SK-N-SH (cell line): ENCODE measurements at regions not wholly inside any gene's neighbourhood (a gene's known extent, or its start where the extent isn't known, plus 50 kb on each side); places are given as distances from the start of the nearest gene placed in this dataset.

ENCODE experiments used
- CTCF ChIA-PET: fragments of 300-600, 350-600 bp; formaldehyde crosslinking; extraction: SDS; loops from one replicate; lab custom pipeline; 2021; lab: Yijun Ruan, JAX
- POLR2A ChIA-PET: fragments of 350-600 bp; sonication (Branson Sonifier 250); formaldehyde crosslinking; extraction: SDS; loops from one replicate; lab custom pipeline; 2020; ENCODE audit warnings: antibody characterized with exemption, inconsistent platforms; lab: Yijun Ruan, JAX
- DNase-seq: peaks from one replicate; pipeline ENCODE4 v3.0.0; 2012
- H2AFZ ChIP-seq: fragments of 200-600 bp; sonication (generic); 2 replicates; pipeline ENCODE4 v1.8.1; 2016; ENCODE audit warnings: antibody characterized with exemption, mild to moderate bottlenecking, low read depth
- H3F3A ChIP-seq: fragments of 200-600 bp; sonication (generic); replicated peaks from 2 replicates; pipeline ENCODE3; 2016; ENCODE audit warnings: antibody characterized with exemption, mild to moderate bottlenecking; ENCODE audit not compliant: insufficient read depth
- H3K27ac ChIP-seq, 2 experiments: fragments of 200-500 bp in 1 of 2; fragments of 200-600 bp in 1 of 2; sonication (Bioruptor generic) in 1 of 2; sonication (generic), shearing (Covaris generic) in 1 of 2; 2 replicates each; pipeline versions ENCODE4 v1.5.1 to v1.6.1; 2014 to 2016; ENCODE audit warnings: low read depth in 2 of 2, inconsistent platforms in 1 of 2, low read length in 1 of 2, mild to moderate bottlenecking in 1 of 2, mixed read lengths in 1 of 2
- H3K27me3 ChIP-seq: fragments of 200-600 bp; sonication (generic), shearing (Covaris generic); 2 replicates; pipeline ENCODE4 v1.6.1; 2016; ENCODE audit warnings: mixed run types; ENCODE audit not compliant: insufficient read depth
- H3K36me3 ChIP-seq, 2 experiments: fragments of 200-500 bp in 1 of 2; fragments of 200-600 bp in 1 of 2; sonication (Bioruptor generic) in 1 of 2; sonication (generic) in 1 of 2; replicated peaks in 1 of 2; 2 replicates each; pipeline versions ENCODE3 to v1.5.1; 2014 to 2016; ENCODE audit warnings: low read length in 1 of 2, mild to moderate bottlenecking in 1 of 2; ENCODE audit not compliant: insufficient read depth in 2 of 2, control insufficient read depth in 1 of 2
- H3K4me1 ChIP-seq, 2 experiments: fragments of 200-500 bp in 1 of 2; fragments of 200-600 bp in 1 of 2; sonication (Bioruptor generic) in 1 of 2; sonication (generic), shearing (Covaris generic) in 1 of 2; 2 replicates each; pipeline versions ENCODE4 v1.5.1 to v1.6.1; 2014 to 2016; ENCODE audit warnings: low read depth in 1 of 2, low read length in 1 of 2, mixed run types in 1 of 2; ENCODE audit not compliant: insufficient read depth in 2 of 2, control insufficient read depth in 1 of 2
- H3K4me2 ChIP-seq: fragments of 200-600 bp; sonication (generic), shearing (Covaris generic); 2 replicates; pipeline ENCODE4 v1.6.1; 2017; ENCODE audit warnings: mixed run types
- H3K4me3 ChIP-seq, 2 experiments: fragments of 200-500 bp in 1 of 2; fragments of 200-600 bp in 1 of 2; sonication (Bioruptor generic) in 1 of 2; sonication (generic), shearing (Covaris generic) in 1 of 2; 2 replicates each; pipeline versions ENCODE4 v1.5.1 to v1.8.1; 2014 to 2016; ENCODE audit warnings: low read depth in 2 of 2, inconsistent platforms in 1 of 2, low read length in 1 of 2, mild to moderate bottlenecking in 1 of 2, mixed read lengths in 1 of 2, moderate library complexity in 1 of 2
- H3K79me2 ChIP-seq: fragments of 200-600 bp; sonication (generic); 2 replicates; pipeline ENCODE4 v1.8.1; 2017; ENCODE audit warnings: mild to moderate bottlenecking; ENCODE audit not compliant: insufficient read depth
- H3K9ac ChIP-seq: fragments of 200-600 bp; sonication (generic); 2 replicates; pipeline ENCODE4 v1.6.1; 2017; ENCODE audit warnings: mixed run types
- H3K9me2 ChIP-seq: fragments of 200-600 bp; sonication (generic); 2 replicates; pipeline ENCODE4 v1.6.1; 2017; ENCODE audit warnings: mixed run types
- H3K9me3 ChIP-seq: fragments of 200-600 bp; sonication (generic); 2 replicates; pipeline ENCODE4 v1.6.1; 2017; ENCODE audit warnings: mixed run types, mild to moderate bottlenecking, moderate library complexity
- H4K20me1 ChIP-seq: fragments of 200-600 bp; sonication (generic); 2 replicates; pipeline ENCODE4 v1.6.1; 2017; ENCODE audit warnings: mild to moderate bottlenecking, mixed run types; ENCODE audit not compliant: insufficient read depth
- CTCF ChIP-seq: fragments of 200-600 bp; sonication (generic); IDR thresholded peaks from 2 replicates; pipeline ENCODE4 v1.6.1; 2017; ENCODE audit warnings: antibody characterized with exemption, mild to moderate bottlenecking, moderate library complexity
- ELF1 ChIP-seq: IDR thresholded peaks from 2 replicates; pipeline ENCODE4 v1.4.0; 2012
- EZH2phosphoT487 ChIP-seq: fragments of 200-600 bp; sonication (generic); IDR thresholded peaks from 2 replicates; pipeline ENCODE4 v1.6.1; 2017; ENCODE audit warnings: low read depth, mixed run types, mild to moderate bottlenecking, antibody characterized with exemption, moderate library complexity, borderline replicate concordance
- FOSL2 ChIP-seq: IDR thresholded peaks from 2 replicates; pipeline ENCODE4 v1.4.0; 2012; ENCODE audit warnings: low read depth, mild to moderate bottlenecking, moderate library complexity, borderline replicate concordance
- FOXJ3 ChIP-seq: sonication (generic); formaldehyde crosslinking; IDR thresholded peaks from 2 replicates; pipeline ENCODE4 v1.5.1; 2020; ENCODE audit warnings: mild to moderate bottlenecking, missing genetic modification reagents
- FOXM1 ChIP-seq: IDR thresholded peaks from 2 replicates; pipeline ENCODE4 v1.4.0; 2012; ENCODE audit warnings: low read depth, mild to moderate bottlenecking
- GATA2 ChIP-seq: sonication (generic); formaldehyde crosslinking; IDR thresholded peaks from 2 replicates; pipeline ENCODE4 v1.5.0; 2020; ENCODE audit warnings: mild to moderate bottlenecking, missing genetic modification reagents
- JUND ChIP-seq: IDR thresholded peaks from 2 replicates; pipeline ENCODE4 v1.4.0; 2012
- MAX ChIP-seq: IDR thresholded peaks from 2 replicates; pipeline ENCODE4 v1.4.0; 2012; ENCODE audit warnings: low read depth
- RCOR1 ChIP-seq: fragments of 150-350 bp; IDR thresholded peaks from 2 replicates; pipeline ENCODE4 v1.6.1; 2017; ENCODE audit warnings: antibody characterized with exemption, low read length
- RFX5 ChIP-seq: IDR thresholded peaks from 2 replicates; pipeline ENCODE4 v1.6.1; 2012; ENCODE audit warnings: mild to moderate bottlenecking, improper control_type of control experiment, low read length
- RXRA ChIP-seq: IDR thresholded peaks from 2 replicates; pipeline ENCODE4 v1.4.0; 2012; ENCODE audit warnings: low read depth, mild to moderate bottlenecking, borderline replicate concordance
- SIN3A ChIP-seq: IDR thresholded peaks from 2 replicates; pipeline ENCODE4 v1.6.1; 2012; ENCODE audit warnings: low read depth, mild to moderate bottlenecking, low read length, moderate library complexity, borderline replicate concordance
- SMC3 ChIP-seq: IDR thresholded peaks from 2 replicates; pipeline ENCODE4 v1.6.1; 2012; ENCODE audit warnings: low read depth, low read length, improper control_type of control experiment
- TCF12 ChIP-seq: IDR thresholded peaks from 2 replicates; pipeline ENCODE4 v1.4.0; 2012
- TEAD4 ChIP-seq: IDR thresholded peaks from 2 replicates; pipeline ENCODE4 v1.4.0; 2012; ENCODE audit warnings: mild to moderate bottlenecking, borderline replicate concordance; ENCODE audit not compliant: insufficient read depth
- WGBS: methylation state at CpG from one replicate; pipeline ENCODE4 v1.1.6; 2017; ENCODE audit warnings: low lambda C conversion rate; 5-methylcytosine and 5-hydroxymethylcytosine counted together
- TF ChIP-seq, protein P1 (sequence below): fragments of 150-350 bp; IDR thresholded peaks from 2 replicates; pipeline ENCODE4 v1.6.1; 2017; ENCODE audit warnings: antibody characterized with exemption, low read length, low read depth, borderline replicate concordance

GRCh38 chr7:81506609-81507008 is 263.2 kb downstream of the HGF start:
- H2AFZ ChIP-seq, result no peak overlapping the region
- no peak for TF ChIP-seq TCF12
- TF ChIP-seq JUND, result no peak
- TF ChIP-seq SIN3A, result no peak
- TF ChIP-seq RXRA, result no peak
- TF ChIP-seq GATA2 (CRISPR knock-in tag), result no peak
- TF ChIP-seq EZH2phosphoT487, result no peak
- no peak for TF ChIP-seq FOXJ3 (CRISPR knock-in tag)
- TF ChIP-seq SMC3, result no peak
- TF ChIP-seq FOXM1, result no peak
- no peak for TF ChIP-seq RCOR1
- TF ChIP-seq TEAD4, result no peak
- no peak for TF ChIP-seq MAX
- no peak for TF ChIP-seq CTCF
- TF ChIP-seq ELF1, result no peak
- TF ChIP-seq FOSL2, result no peak
- TF ChIP-seq RFX5, result no peak
- TF ChIP-seq, protein P1, sequence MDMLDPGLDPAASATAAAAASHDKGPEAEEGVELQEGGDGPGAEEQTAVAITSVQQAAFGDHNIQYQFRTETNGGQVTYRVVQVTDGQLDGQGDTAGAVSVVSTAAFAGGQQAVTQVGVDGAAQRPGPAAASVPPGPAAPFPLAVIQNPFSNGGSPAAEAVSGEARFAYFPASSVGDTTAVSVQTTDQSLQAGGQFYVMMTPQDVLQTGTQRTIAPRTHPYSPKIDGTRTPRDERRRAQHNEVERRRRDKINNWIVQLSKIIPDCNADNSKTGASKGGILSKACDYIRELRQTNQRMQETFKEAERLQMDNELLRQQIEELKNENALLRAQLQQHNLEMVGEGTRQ, result no peak
- POLR2A ChIA-PET, result no interaction called here
- no peaks in the 10 kb centered on the region for H3K9me2 ChIP-seq
- no peaks in the 10 kb centered on the region for H3K36me3 ChIP-seq
- H3K9me3 ChIP-seq, result no peaks in the 10 kb centered on the region
- H3K27ac ChIP-seq, result no peak overlapping the region
- H3K9ac ChIP-seq, result no peak overlapping the region
- DNase-seq, result no peak
- CTCF ChIA-PET, result interaction anchor here (0.7 to 1.5 kb wide), 3 partner anchors 17 to 510 kb away, joined by 3 read pairs; no protein-coding TSS in a partner anchor
- H3K4me2 ChIP-seq, result no peak overlapping the region
- no peaks in the 10 kb centered on the region for H3K4me1 ChIP-seq
- H4K20me1 ChIP-seq, result no peaks in the 10 kb centered on the region
- no peaks in the 10 kb centered on the region for H3K27me3 ChIP-seq
- no peak overlapping the region for H3K4me3 ChIP-seq
- H3F3A ChIP-seq, result no peaks in the 10 kb centered on the region
- WGBS, result 59% methylated on average over 1 of the region's 1 CpG
- H3K79me2 ChIP-seq, result no peaks in the 10 kb centered on the region

GRCh38 chr7:81503771-81504170 is 266.1 kb downstream of the HGF start:
- Histone ChIP-seq H3K9me2 (no peaks in the 10 kb centered on the region), H3K27me3 (no peaks in the 10 kb centered on the region), H2AFZ (no peak overlapping the region; the same call in 1 of the 2 replicates), H3K4me2 (no peak overlapping the region), H4K20me1 (no peaks in the 10 kb centered on the region), H3K4me1 (peaks cover 5% of the 10 kb centered on the region in 2 experiments; a peak in 1 of 4 replicates)
- ChIA-PET POLR2A (no interaction called here), CTCF (interaction anchor here (0.6 to 1.2 kb wide), 5 partner anchors 179 to 513 kb away, joined by 3 to 5 read pairs (median 3); no protein-coding TSS in a partner anchor)
- DNase-seq, result no peak
- TF ChIP-seq EZH2phosphoT487, result no peak
- TF ChIP-seq, all 33 proteins: peak for 0
- Histone ChIP-seq H3K9me3 (no peaks in the 10 kb centered on the region), H3K27ac (no peak overlapping the region), H3F3A (no peaks in the 10 kb centered on the region), H3K79me2 (no peaks in the 10 kb centered on the region), H3K4me3 (no peak overlapping the region), H3K36me3 (no peaks in the 10 kb centered on the region), H3K9ac (no peak overlapping the region)
